K562 (cell line): ENCODE measurements at regions not wholly inside any gene's neighbourhood (a gene's known extent, or its start where the extent isn't known, plus 50 kb on each side); places are given as distances from the start of the nearest gene placed in this dataset.

Experiments used
- ATAC-seq: fragments of 200-7000 bp; cut with Tn5 transposase; 3 replicates; pipeline ENCODE4 v1.9.1; 2020; ENCODE audit warnings: moderate library complexity
- BruUV-seq: library from RNA; stranded (reverse); fragments of 400-500 nt; replicated peaks from 2 replicates; lab custom pipeline; 2021; lab: Mats Ljungman, UMichigan
- CTCF ChIA-PET: fragments of 300-600 bp; formaldehyde crosslinking; extraction: SDS; loops from one replicate; lab custom pipeline; 2021; ENCODE audit warnings: low intra/inter-chr PET ratio; lab: Yijun Ruan, JAX
- POLR2A ChIA-PET: fragments of 300-600, 350-650 bp; sonication (Branson Sonifier 250); formaldehyde crosslinking; extraction: SDS; loops from one replicate; lab custom pipeline; 2021; ENCODE audit warnings: antibody characterized with exemption, inconsistent platforms; lab: Yijun Ruan, JAX
- DNase-seq, 4 experiments: peaks; one replicate each; pipeline versions ENCODE4 v3.0.0 to v3.0.0-alpha.2; 2011 to 2018; ENCODE audit warnings: low spot score in 3 of 4, mixed read lengths in 3 of 4; ENCODE audit errors: extremely low read depth in 1 of 4
- FAIRE-seq: peaks from 2 replicates; lab custom pipeline; 2011; peaks lifted over from hg19 to GRCh38; lab: Jason Lieb, UNC
- H2AFZ ChIP-seq: 2 replicates; pipeline ENCODE4 v1.6.0; 2011; ENCODE audit warnings: low read depth, low read length, control low read depth, inconsistent platforms
- H3K27ac ChIP-seq: fragments of 200-600 bp; 3 replicates; pipeline ENCODE4 v1.8.0; 2011; ENCODE audit warnings: low read depth, mild to moderate bottlenecking, control low read depth, inconsistent platforms, low read length, moderate library complexity, mixed read lengths; ENCODE audit errors: extremely low read depth
- H3K27me3 ChIP-seq, 2 experiments: fragments of 300-600 bp in 1 of 2; 2 replicates in 1 of 2; 3 replicates in 1 of 2; pipeline versions ENCODE4 v1.6.0 to v1.8.0; 2011; ENCODE audit warnings: inconsistent platforms in 2 of 2, low read length in 2 of 2, mild to moderate bottlenecking in 1 of 2, mixed read lengths in 1 of 2, moderate library complexity in 1 of 2; ENCODE audit not compliant: control insufficient read depth in 2 of 2, insufficient read depth in 2 of 2
- H3K36me3 ChIP-seq: fragments of 300-600 bp; 3 replicates; pipeline ENCODE4 v1.8.0; 2011; ENCODE audit warnings: mild to moderate bottlenecking, low read length, inconsistent platforms; ENCODE audit not compliant: control insufficient read depth, insufficient read depth
- H3K4me1 ChIP-seq, 2 experiments: fragments of 200-600 bp in 1 of 2; replicated peaks in 1 of 2; 2 replicates in 1 of 2; 3 replicates in 1 of 2; pipeline versions ENCODE4 v1.5.1 to v1.8.0; 2011; ENCODE audit warnings: inconsistent platforms in 2 of 2, low read length in 2 of 2, mild to moderate bottlenecking in 1 of 2, mixed read lengths in 1 of 2, moderate library complexity in 1 of 2; ENCODE audit not compliant: control insufficient read depth in 2 of 2, insufficient read depth in 2 of 2
- H3K4me2 ChIP-seq: 2 replicates; pipeline ENCODE4 v1.6.1; 2011; ENCODE audit warnings: low read length, control low read depth, inconsistent platforms, mixed read lengths; ENCODE audit not compliant: insufficient read depth
- H3K4me3 ChIP-seq: fragments of 200-600 bp; sonication (generic), shearing (Covaris generic); 2 replicates; pipeline ENCODE4 v1.5.1; 2016; ENCODE audit warnings: control low read depth, inconsistent platforms
- H3K79me2 ChIP-seq: fragments of 200-600 bp; 3 replicates; pipeline ENCODE4 v1.8.0; 2011; ENCODE audit warnings: low read length, inconsistent platforms; ENCODE audit not compliant: control insufficient read depth, insufficient read depth
- H3K9ac ChIP-seq, 2 experiments: 2 replicates each; pipeline versions ENCODE4 v1.6.0 to v1.6.1; 2011; ENCODE audit warnings: low read depth in 2 of 2, low read length in 2 of 2, control low read depth in 1 of 2, inconsistent platforms in 1 of 2, mild to moderate bottlenecking in 1 of 2, mixed read lengths in 1 of 2; ENCODE audit not compliant: insufficient read depth in 1 of 2
- H3K9me1 ChIP-seq: one replicate; pipeline ENCODE4 v1.6.0; 2011; ENCODE audit warnings: inconsistent platforms, mild to moderate bottlenecking, low read length, moderate library complexity; ENCODE audit not compliant: control insufficient read depth, insufficient read depth
- H3K9me3 ChIP-seq: replicated peaks from 2 replicates; pipeline ENCODE4 v1.5.1; 2011; ENCODE audit warnings: low read depth, low read length, inconsistent platforms; ENCODE audit not compliant: control insufficient read depth, insufficient read depth
- H4K20me1 ChIP-seq: replicated peaks from 2 replicates; pipeline ENCODE4 v1.6.1; 2011; ENCODE audit warnings: low read length, inconsistent platforms, mixed read lengths; ENCODE audit not compliant: control insufficient read depth, insufficient read depth
- ARHGAP35 ChIP-seq: fragments of 450-650 bp; IDR thresholded peaks from 2 replicates; pipeline ENCODE4 v1.6.1; 2018; ENCODE audit not compliant: partially characterized antibody
- CBX1 ChIP-seq: sonication (generic); IDR thresholded peaks from 2 replicates; pipeline ENCODE4 v1.6.1; 2016; ENCODE audit warnings: antibody characterized with exemption, low read depth, mild to moderate bottlenecking
- CEBPG ChIP-seq, 3 experiments: fragments of 200-800 bp in 1 of 3; sonication (Bioruptor generic) in 1 of 3; sonication (generic) in 1 of 3; formaldehyde crosslinking in 1 of 3; IDR thresholded peaks in 2 of 3; conservative IDR thresholded peaks in 1 of 3; 2 replicates each; pipeline versions ENCODE4 v1.6.1 to v1.8.0; 2016 to 2022; ENCODE audit warnings: missing compliant biosample characterization in 2 of 3, missing genetic modification characterization in 2 of 3, mild to moderate bottlenecking in 1 of 3, missing genetic modification reagents in 1 of 3
- CHCHD3 ChIP-seq: fragments of 250-450 bp; sonication (Bioruptor Pico); IDR thresholded peaks from 2 replicates; pipeline ENCODE4 v2.1.2; 2022; ENCODE audit warnings: mild to moderate bottlenecking
- DPF2 ChIP-seq: fragments of 450-650 bp; IDR thresholded peaks from 2 replicates; pipeline ENCODE4 v1.6.1; 2016
- ESRRA ChIP-seq: fragments of 450-650 bp; IDR thresholded peaks from 2 replicates; pipeline ENCODE4 v1.6.1; 2014; ENCODE audit warnings: low read depth, mild to moderate bottlenecking, moderate library complexity, borderline replicate concordance
- FOXO4 ChIP-seq: fragments of 450-650 bp; formaldehyde crosslinking; IDR thresholded peaks from 2 replicates; pipeline ENCODE4 v1.4.0; 2020; ENCODE audit warnings: mild to moderate bottlenecking, moderate library complexity
- KAT8 ChIP-seq: fragments of 450-650 bp; IDR thresholded peaks from 2 replicates; pipeline ENCODE4 v1.6.1; 2016; ENCODE audit warnings: low read depth, mild to moderate bottlenecking
- KLF1 ChIP-seq: fragments of 450-650 bp; IDR thresholded peaks from 2 replicates; pipeline ENCODE4 v1.6.1; 2016; ENCODE audit warnings: missing genetic modification characterization, missing compliant biosample characterization
- LEF1 ChIP-seq: fragments of 450-650 bp; IDR thresholded peaks from 2 replicates; pipeline ENCODE4 v1.6.1; 2016; ENCODE audit warnings: mild to moderate bottlenecking
- NR2C2 ChIP-seq, 2 experiments: fragments of 200-800 bp in 1 of 2; sonication (Bioruptor generic) in 1 of 2; sonication (generic) in 1 of 2; formaldehyde crosslinking in 1 of 2; IDR thresholded peaks; 2 replicates each; pipeline versions ENCODE4 v1.6.1 to v1.8.0; 2016 to 2022; ENCODE audit warnings: mild to moderate bottlenecking in 1 of 2, missing compliant biosample characterization in 1 of 2, missing genetic modification characterization in 1 of 2, missing genetic modification reagents in 1 of 2
- RBM14 ChIP-seq: fragments of 200-400 bp; formaldehyde crosslinking; IDR thresholded peaks from 2 replicates; pipeline ENCODE4 v1.6.1; 2018; ENCODE audit warnings: low read depth, mild to moderate bottlenecking, low read length, moderate library complexity, borderline replicate concordance; ENCODE audit not compliant: insufficient read depth
- SIRT6 ChIP-seq: IDR thresholded peaks from one replicate; pipeline ENCODE4 v1.6.1; 2012; ENCODE audit warnings: low read depth, mild to moderate bottlenecking, control low read depth, inconsistent platforms, low read length, moderate library complexity
- SMAD3 ChIP-seq: fragments of 450-650 bp; formaldehyde crosslinking; conservative IDR thresholded peaks from 2 replicates; pipeline ENCODE4 v1.4.0; 2020; ENCODE audit warnings: mild to moderate bottlenecking
- TSC22D4 ChIP-seq: fragments of 450-650 bp; IDR thresholded peaks from 2 replicates; pipeline ENCODE4 v1.6.1; 2016; ENCODE audit warnings: missing genetic modification characterization, missing biosample characterization, control low read depth
- ZBTB1 ChIP-seq: sonication (generic); formaldehyde crosslinking; IDR thresholded peaks from 2 replicates; pipeline ENCODE4 v1.8.1; 2023; ENCODE audit warnings: missing genetic modification reagents, low read depth, mild to moderate bottlenecking, borderline replicate concordance
- ZNF124 ChIP-seq: sonication (generic); formaldehyde crosslinking; IDR thresholded peaks from 2 replicates; pipeline ENCODE4 v1.8.1; 2022; ENCODE audit warnings: missing genetic modification reagents
- ZNF79 ChIP-seq: fragments of 250-450 bp; sonication (Bioruptor Pico); IDR thresholded peaks from 2 replicates; pipeline ENCODE4 v1.4.0; 2020; ENCODE audit warnings: low read depth, mild to moderate bottlenecking, moderate library complexity
- WGBS: fragments of 100-300 bp; shearing (Covaris generic); methylation state at CpG from one replicate; pipeline ENCODE4 v1.1.6; 2016; ENCODE audit warnings: low coverage, mixed read lengths; ENCODE audit not compliant: insufficient coverage; ENCODE audit errors: missing lambda C conversion rate; 5-methylcytosine and 5-hydroxymethylcytosine counted together
- in situ Hi-C: fragments of 300-500 bp; cut with MboI; formaldehyde crosslinking; loops from 4 replicates; pipeline ENCODE4 v1.15.0; 2018; ENCODE audit warnings: inconsistent platforms, mixed read lengths
- intact Hi-C: fragments of 100-400 bp; cut with micrococcal nuclease; formaldehyde crosslinking; loops from 2 replicates; pipeline ENCODE4 v1.14.2; 2022
- TF ChIP-seq, protein P1 (sequence below): sonication (generic); formaldehyde crosslinking; IDR thresholded peaks from 2 replicates; pipeline ENCODE4 v1.8.0; 2022; ENCODE audit warnings: mild to moderate bottlenecking, missing genetic modification reagents

- POLR2A ChIA-PET, result no interaction called here
- Histone ChIP-seq H3K36me3 (no peaks in the 10 kb centered on the region), H3K4me2 (no peak overlapping the region), H3K9me3 (no peaks in the 10 kb centered on the region), H3K27me3 (peaks cover 17 to 38% of the 10 kb centered on the region in 2 experiments; a peak in 4 of 5 replicates), H3K4me1 (no peaks in the 10 kb centered on the region), H4K20me1 (no peaks in the 10 kb centered on the region), H3K27ac (no peak overlapping the region), H2AFZ (no peak overlapping the region), H3K9ac (no peak overlapping the region), H3K4me3 (no peak overlapping the region), H3K9me1 (no peaks in the 10 kb centered on the region), H3K79me2 (no peaks in the 10 kb centered on the region)
- BruUV-seq, result no TSS peak
- ATAC-seq (no peak), DNase-seq (no peak), FAIRE-seq (no peak)
- in situ Hi-C loops (no loop called here), intact Hi-C loops (no loop called here)
- 9% methylated on average over 1 of the region's 3 CpGs for WGBS
- CTCF ChIA-PET, result no interaction called here
- TF ChIP-seq KAT8 (no peak), DPF2 (no peak), NR2C2 (CRISPR knock-in tag; IDR thresholded peaks at IDR 0.05) (no peak), NR2C2 (tag; IDR thresholded peaks at IDR 0.05) (no peak), CBX1 (no peak), ZNF79 (CRISPR knock-in tag) (no peak), ZNF124 (CRISPR knock-in tag) (no peak), CEBPG (CRISPR knock-in tag; IDR thresholded peaks at IDR 0.05) (no peak), CEBPG (tag; conservative IDR thresholded peaks at IDR 0.05 in 1 of 2, IDR thresholded peaks at IDR 0.05 in 1 of 2) (no peak), SIRT6 (no peak), FOXO4 (CRISPR knock-in tag) (no peak), LEF1 (no peak), ARHGAP35 (no peak), ZBTB1 (CRISPR knock-in tag) (no peak), RBM14 (no peak), CHCHD3 (CRISPR knock-in tag) (no peak), KLF1 (tag) (no peak), TSC22D4 (tag) (no peak), SMAD3 (CRISPR knock-in tag) (no peak), ESRRA (no peak)
- TF ChIP-seq, protein P1, sequence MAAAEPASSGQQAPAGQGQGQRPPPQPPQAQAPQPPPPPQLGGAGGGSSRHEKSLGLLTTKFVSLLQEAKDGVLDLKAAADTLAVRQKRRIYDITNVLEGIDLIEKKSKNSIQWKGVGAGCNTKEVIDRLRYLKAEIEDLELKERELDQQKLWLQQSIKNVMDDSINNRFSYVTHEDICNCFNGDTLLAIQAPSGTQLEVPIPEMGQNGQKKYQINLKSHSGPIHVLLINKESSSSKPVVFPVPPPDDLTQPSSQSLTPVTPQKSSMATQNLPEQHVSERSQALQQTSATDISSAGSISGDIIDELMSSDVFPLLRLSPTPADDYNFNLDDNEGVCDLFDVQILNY (CRISPR knock-in tag), result no peak
Measured at GRCh38 chr4:153094435-153094834, 109.8 kb upstream of the TRIM2 start.
